IMR-90 (cell line): ENCODE measurements at regions not wholly inside any gene's neighbourhood (a gene's known extent, or its start where the extent isn't known, plus 50 kb on each side); places are given as distances from the start of the nearest gene placed in this dataset.

Experiments
- ATAC-seq: fragments of 200-7000 bp; cut with Tn5 transposase; 2 replicates; pipeline ENCODE4 v1.9.1; 2020; ENCODE audit warnings: low read depth, mild to moderate bottlenecking, moderate library complexity
- BruUV-seq: library from RNA; stranded (reverse); fragments of 400-500 nt; replicated peaks from 2 replicates; lab custom pipeline; 2021; lab: Mats Ljungman, UMichigan
- CTCF ChIA-PET: fragments of 300-600 bp; formaldehyde crosslinking; extraction: SDS; loops from one replicate; lab custom pipeline; 2021; ENCODE audit warnings: antibody characterized with exemption; lab: Yijun Ruan, JAX
- POLR2A ChIA-PET: fragments of 300-600 bp; sonication (Branson Sonifier 250); formaldehyde crosslinking; loops from one replicate; lab custom pipeline; 2022; ENCODE audit warnings: antibody characterized with exemption; ENCODE audit not compliant: unreplicated experiment; lab: Charles Lee
- DNase-seq: peaks from one replicate; pipeline ENCODE4 v3.0.0; 2013
- H2AFZ ChIP-seq: replicated peaks from 2 replicates; pipeline ENCODE3; 2013; ENCODE audit warnings: low read length, mild to moderate bottlenecking; ENCODE audit not compliant: poor library complexity
- H2AK5ac ChIP-seq: 2 replicates; pipeline ENCODE4 v1.6.1; 2013; ENCODE audit warnings: low read depth, low read length, inconsistent platforms
- H2AK9ac ChIP-seq: replicated peaks from 2 replicates; pipeline ENCODE3; 2013; ENCODE audit warnings: mild to moderate bottlenecking, low read depth, low read length, moderate library complexity; ENCODE audit not compliant: poor library complexity
- H2BK120ac ChIP-seq: 2 replicates; pipeline ENCODE4 v1.6.1; 2013; ENCODE audit warnings: low read depth, low read length, inconsistent platforms
- H2BK15ac ChIP-seq: 3 replicates; pipeline ENCODE4 v1.6.1; 2013; ENCODE audit warnings: low read depth, low read length, inconsistent platforms
- H2BK20ac ChIP-seq: 2 replicates; pipeline ENCODE4 v1.6.1; 2013; ENCODE audit warnings: low read depth, mild to moderate bottlenecking, inconsistent platforms, low read length, moderate library complexity
- H2BK5ac ChIP-seq: 2 replicates; pipeline ENCODE4 v1.6.1; 2013; ENCODE audit warnings: mild to moderate bottlenecking, low read depth, low read length, inconsistent platforms; ENCODE audit not compliant: poor library complexity, severe bottlenecking
- H3K14ac ChIP-seq: replicated peaks from 2 replicates; pipeline ENCODE4 v1.6.1; 2013; ENCODE audit warnings: low read depth, low read length, inconsistent platforms
- H3K18ac ChIP-seq: 2 replicates; pipeline ENCODE4 v1.6.1; 2013; ENCODE audit warnings: low read depth, low read length, control low read depth
- H3K23ac ChIP-seq: 2 replicates; pipeline ENCODE4 v1.6.1; 2013; ENCODE audit warnings: low read depth, low read length, inconsistent platforms
- H3K27ac ChIP-seq: 2 replicates; pipeline ENCODE4 v1.5.1; 2013; ENCODE audit warnings: mild to moderate bottlenecking, control low read depth, low read length; ENCODE audit not compliant: insufficient read depth
- H3K27me3 ChIP-seq: 2 replicates; pipeline ENCODE4 v1.6.1; 2013; ENCODE audit warnings: low read length; ENCODE audit not compliant: control insufficient read depth, insufficient read depth
- H3K36me3 ChIP-seq: 2 replicates; pipeline ENCODE4 v1.6.1; 2013; ENCODE audit warnings: low read length, mixed read lengths; ENCODE audit not compliant: control insufficient read depth, insufficient read depth
- H3K4ac ChIP-seq: 2 replicates; pipeline ENCODE4 v1.6.1; 2013; ENCODE audit warnings: low read depth, low read length, inconsistent platforms
- H3K4me1 ChIP-seq: 2 replicates; pipeline ENCODE4 v1.6.1; 2013; ENCODE audit warnings: low read length, mixed read lengths; ENCODE audit not compliant: control insufficient read depth, insufficient read depth
- H3K4me2 ChIP-seq: 2 replicates; pipeline ENCODE4 v1.6.1; 2013; ENCODE audit warnings: low read depth, mild to moderate bottlenecking, control low read depth, low read length, moderate library complexity
- H3K4me3 ChIP-seq: 2 replicates; pipeline ENCODE4 v1.5.1; 2013; ENCODE audit warnings: low read depth, mild to moderate bottlenecking, control low read depth, low read length, moderate library complexity; ENCODE audit not compliant: insufficient read depth
- H3K56ac ChIP-seq: 2 replicates; pipeline ENCODE4 v1.6.1; 2013; ENCODE audit warnings: low read length, inconsistent platforms; ENCODE audit not compliant: insufficient read depth; ENCODE audit errors: extremely low read depth
- H3K79me1 ChIP-seq, 2 experiments: 2 replicates each; pipeline ENCODE4 v1.6.1; 2013; ENCODE audit warnings: low read length in 2 of 2, inconsistent platforms in 1 of 2, low read depth in 1 of 2
- H3K9ac ChIP-seq: 2 replicates; pipeline ENCODE4 v1.6.1; 2013; ENCODE audit warnings: low read depth, low read length, control low read depth
- H3K9me1 ChIP-seq: 2 replicates; pipeline ENCODE4 v1.6.1; 2013; ENCODE audit warnings: low read length, inconsistent platforms; ENCODE audit not compliant: insufficient read depth
- H3K9me3 ChIP-seq: 2 replicates; pipeline ENCODE4 v1.6.1; 2013; ENCODE audit warnings: low read length; ENCODE audit not compliant: control insufficient read depth, insufficient read depth
- H4K20me1 ChIP-seq: 2 replicates; pipeline ENCODE4 v1.6.1; 2013; ENCODE audit warnings: low read length, inconsistent platforms; ENCODE audit not compliant: insufficient read depth
- H4K5ac ChIP-seq: 2 replicates; pipeline ENCODE4 v1.6.1; 2013; ENCODE audit warnings: mild to moderate bottlenecking, low read depth, low read length, control low read depth
- H4K8ac ChIP-seq, 2 experiments: 2 replicates each; pipeline ENCODE4 v1.6.1; 2013; ENCODE audit warnings: low read depth in 2 of 2, low read length in 2 of 2, control low read depth in 1 of 2, inconsistent platforms in 1 of 2
- H4K91ac ChIP-seq: 2 replicates; pipeline ENCODE4 v1.6.1; 2013; ENCODE audit warnings: low read depth, low read length, inconsistent platforms; ENCODE audit not compliant: insufficient read depth
- BHLHE40 ChIP-seq: fragments of 150-350 bp; IDR thresholded peaks from 2 replicates; pipeline ENCODE4 v1.6.1; 2016; ENCODE audit warnings: mild to moderate bottlenecking, low read depth, low read length
- CEBPB ChIP-seq: IDR thresholded peaks from 2 replicates; pipeline ENCODE4 v1.6.1; 2012; ENCODE audit warnings: low read depth, low read length, improper control_type of control experiment
- MXI1 ChIP-seq: IDR thresholded peaks from 2 replicates; pipeline ENCODE4 v1.6.1; 2012; ENCODE audit warnings: low read depth, mild to moderate bottlenecking, low read length, moderate library complexity, borderline replicate concordance
- RAD21 ChIP-seq: IDR thresholded peaks from 2 replicates; pipeline ENCODE4 v1.6.1; 2012; ENCODE audit warnings: low read length, improper control_type of control experiment
- RFX5 ChIP-seq: IDR thresholded peaks from 2 replicates; pipeline ENCODE4 v1.8.0; 2012; ENCODE audit warnings: low read depth, mild to moderate bottlenecking, low read length, moderate library complexity
- dilution Hi-C: fragments of 300-500 bp; cut with HindIII; formaldehyde crosslinking; loops from one replicate; pipeline ENCODE4 v1.14.3; 2018; ENCODE audit warnings: low sequenced_read_pairs; ENCODE audit not compliant: unreplicated experiment
- in situ Hi-C: fragments of 300-500 bp; cut with MboI; formaldehyde crosslinking; loops from 3 replicates; pipeline ENCODE4 v1.14.3; 2019; ENCODE audit warnings: low sequenced_read_pairs, inconsistent platforms, mixed read lengths
- intact Hi-C: fragments of 100-400 bp; cut with micrococcal nuclease; formaldehyde crosslinking; loops from 2 replicates; pipeline ENCODE4 v1.10.0; 2022

DNA sequence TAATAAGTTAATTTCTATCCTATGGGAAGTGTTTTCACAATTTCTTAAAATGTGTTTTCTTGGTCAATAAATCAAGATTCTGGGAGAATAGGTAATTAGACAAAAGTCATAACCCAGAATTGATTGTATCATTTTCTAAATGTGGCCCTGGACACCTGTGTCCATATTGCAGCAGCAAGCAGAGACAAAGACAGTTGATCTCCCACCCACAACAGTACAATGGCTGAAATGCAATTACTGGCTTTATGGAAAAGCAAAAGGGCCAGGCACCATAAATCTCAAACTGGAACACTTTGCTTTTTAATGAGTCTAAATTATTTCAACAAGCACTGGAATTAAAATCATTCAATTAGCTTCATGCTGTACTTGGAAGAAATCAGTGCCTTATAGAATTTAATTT, 157.2 kb downstream of the ESM1 start:
- Histone ChIP-seq H3K79me1 (peaks cover 0 to 3% of the 10 kb centered on the region in 2 experiments; a peak in 1 of 4 replicates), H3K4ac (0 out of 2 replicates have a peak overlapping the region, but pooled peaks have one; percentile 24), H4K20me1 (no peaks in the 10 kb centered on the region), H3K27me3 (no peaks in the 10 kb centered on the region), H4K5ac (no peak overlapping the region; the same call in 1 of the 2 replicates), H4K8ac (peak overlapping the region in 1 of 2 experiments; percentile 35; a peak in 1 of 4 replicates), H3K4me2 (no peak overlapping the region), H3K9me1 (peaks cover 3% of the 10 kb centered on the region), H2BK120ac (peak overlapping the region; percentile 36; the same call in 1 of the 2 replicates), H2AK5ac (no peak overlapping the region), H4K91ac (0 out of 2 replicates have a peak overlapping the region, but pooled peaks have one; percentile 4), H3K23ac (no peak overlapping the region), H2BK5ac (no peak overlapping the region), H2BK15ac (peak overlapping the region; percentile 84; the same call in 2 of the 3 replicates), H3K14ac (no peak overlapping the region), H3K9me3 (peaks cover 3% of the 10 kb centered on the region; the same call in 1 of the 2 replicates), H3K4me1 (peaks cover 17% of the 10 kb centered on the region), H2AFZ (no peak overlapping the region), H2AK9ac (no peak overlapping the region), H2BK20ac (no peak overlapping the region; the same call in 1 of the 2 replicates), H3K9ac (no peak overlapping the region), H3K18ac (no peak overlapping the region), H3K56ac (no peak overlapping the region), H3K27ac (no peak overlapping the region), H3K36me3 (no peaks in the 10 kb centered on the region), H3K4me3 (no peak overlapping the region)
- TF ChIP-seq RFX5: no peak
- TF ChIP-seq RAD21: no peak
- no peak for TF ChIP-seq BHLHE40
- TF ChIP-seq MXI1: no peak
- TF ChIP-seq CEBPB: no peak
- ChIA-PET CTCF (no interaction called here), POLR2A (interaction anchor here (0.6 kb wide), 1 partner anchor 8 kb away, joined by 5 read pairs; no protein-coding TSS in a partner anchor)
- no TSS peak for BruUV-seq
- in situ Hi-C loops (no loop called here), dilution Hi-C loops (no loop called here), intact Hi-C loops (no loop called here)
- no peak for DNase-seq
- ATAC-seq: no peak
